Tibial artery (tissue), 4 donors: ENCODE measurements at regions not wholly inside any gene's neighbourhood (a gene's known extent, or its start where the extent isn't known, plus 50 kb on each side); places are given as distances from the start of the nearest gene placed in this dataset.

Source experiments
- DNase-seq, 2 donors: peaks; one replicate each; pipeline ENCODE4 v3.0.0-alpha.2; 2019
- H3K27ac ChIP-seq, 2 donors: fragments of 200-600 bp; sonication (generic) in 1 of 2; 1 replicate in 1 of 2; 2 replicates in 1 of 2; pipeline ENCODE4 v1.5.1; 2018 to 2019; ENCODE audit warnings: mild to moderate bottlenecking in 1 of 2
- H3K27me3 ChIP-seq, 2 donors: fragments of 200-600 bp; sonication (generic) in 1 of 2; one replicate each; pipeline versions ENCODE4 v1.5.1 to v1.6.0; 2016 to 2019
- H3K36me3 ChIP-seq, 3 donors: fragments of 200-600 bp; sonication (generic) in 2 of 3; one replicate each; pipeline ENCODE4 v1.5.1; 2016 to 2019; ENCODE audit warnings: mild to moderate bottlenecking in 2 of 3
- H3K4me1 ChIP-seq, 4 donors: fragments of 200-600 bp; sonication (generic) in 2 of 4; 1 replicate in 3 of 4; 2 replicates in 1 of 4; pipeline ENCODE4 v1.5.1; 2016 to 2019
- H3K4me3 ChIP-seq, 2 donors: fragments of 200-600 bp; sonication (generic) in 1 of 2; 1 replicate in 1 of 2; 2 replicates in 1 of 2; pipeline ENCODE4 v1.5.1; 2018 to 2019; ENCODE audit warnings: mild to moderate bottlenecking in 2 of 2
- H3K9me3 ChIP-seq, 3 donors: fragments of 200-600 bp; sonication (generic) in 1 of 3; one replicate each; pipeline ENCODE4 v1.5.1; 2016 to 2019
- intact Hi-C: fragments of 100-400 bp; cut with DNase I; formaldehyde crosslinking; loops from one replicate; pipeline ENCODE4 v1.15.0; 2023; ENCODE audit warnings: low total_unique reads
- TF ChIP-seq, protein P1 (sequence below), 2 experiments: fragments of 200-600 bp in 1 of 2; fragments of 450-650 bp in 1 of 2; IDR thresholded peaks; one replicate each; pipeline ENCODE4 v1.5.1; 2017 to 2019; ENCODE audit warnings: antibody characterized with exemption in 2 of 2, mild to moderate bottlenecking in 1 of 2, moderate library complexity in 1 of 2

DNA sequence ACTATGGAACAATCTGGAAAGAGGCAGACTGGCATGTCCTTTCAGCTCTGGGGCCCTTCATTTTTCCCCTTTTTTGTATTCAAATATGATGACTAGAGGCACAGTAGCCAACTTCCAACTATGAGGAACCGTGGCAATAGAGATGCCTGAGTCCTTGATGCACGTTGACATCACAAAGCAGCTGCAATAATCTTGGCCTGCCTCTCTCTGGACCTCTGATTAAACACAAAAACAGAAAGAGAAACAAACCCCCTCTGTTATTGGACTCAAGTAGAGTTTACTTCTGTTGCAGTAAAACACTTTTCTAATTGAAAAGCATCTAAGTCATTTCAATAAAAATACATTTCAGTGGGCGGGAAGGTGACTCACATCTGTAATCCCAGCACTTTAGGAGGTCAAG lies 122.2 kb upstream of the GRAMD2B start:
- intact Hi-C loops: no loop called here
- H3K9me3 ChIP-seq: no peaks in the 10 kb centered on the region
- no peak for DNase-seq
- no peak overlapping the region for H3K27ac ChIP-seq
- H3K4me1 ChIP-seq: no peaks in the 10 kb centered on the region
- no peaks in the 10 kb centered on the region for H3K27me3 ChIP-seq
- H3K36me3 ChIP-seq: no peaks in the 10 kb centered on the region
- TF ChIP-seq, protein P1, sequence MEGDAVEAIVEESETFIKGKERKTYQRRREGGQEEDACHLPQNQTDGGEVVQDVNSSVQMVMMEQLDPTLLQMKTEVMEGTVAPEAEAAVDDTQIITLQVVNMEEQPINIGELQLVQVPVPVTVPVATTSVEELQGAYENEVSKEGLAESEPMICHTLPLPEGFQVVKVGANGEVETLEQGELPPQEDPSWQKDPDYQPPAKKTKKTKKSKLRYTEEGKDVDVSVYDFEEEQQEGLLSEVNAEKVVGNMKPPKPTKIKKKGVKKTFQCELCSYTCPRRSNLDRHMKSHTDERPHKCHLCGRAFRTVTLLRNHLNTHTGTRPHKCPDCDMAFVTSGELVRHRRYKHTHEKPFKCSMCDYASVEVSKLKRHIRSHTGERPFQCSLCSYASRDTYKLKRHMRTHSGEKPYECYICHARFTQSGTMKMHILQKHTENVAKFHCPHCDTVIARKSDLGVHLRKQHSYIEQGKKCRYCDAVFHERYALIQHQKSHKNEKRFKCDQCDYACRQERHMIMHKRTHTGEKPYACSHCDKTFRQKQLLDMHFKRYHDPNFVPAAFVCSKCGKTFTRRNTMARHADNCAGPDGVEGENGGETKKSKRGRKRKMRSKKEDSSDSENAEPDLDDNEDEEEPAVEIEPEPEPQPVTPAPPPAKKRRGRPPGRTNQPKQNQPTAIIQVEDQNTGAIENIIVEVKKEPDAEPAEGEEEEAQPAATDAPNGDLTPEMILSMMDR (IDR thresholded peaks at IDR 0.05): no peak
- H3K4me3 ChIP-seq: no peak overlapping the region

DNA sequence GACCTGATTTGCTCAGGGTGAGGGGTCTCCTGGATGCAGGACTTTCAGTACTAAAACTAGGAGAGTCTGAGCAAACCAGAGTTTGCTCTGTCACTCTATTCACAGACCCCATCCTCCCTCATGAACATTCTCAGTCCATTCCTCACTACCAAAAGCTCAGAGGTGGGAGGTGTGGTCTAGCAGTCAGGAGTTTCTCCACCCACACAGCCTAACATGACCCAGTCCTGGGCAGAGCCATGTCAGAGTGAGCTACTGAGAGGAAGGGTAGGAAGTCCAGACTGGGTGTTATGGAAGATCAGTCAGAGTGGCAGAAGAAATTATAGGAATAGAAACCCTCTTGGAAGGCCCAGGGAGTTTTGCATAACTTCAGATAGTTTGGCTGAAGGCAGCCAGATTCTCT lies 113.3 kb upstream of the GRAMD2B start:
- Histone ChIP-seq H3K36me3 (no peaks in the 10 kb centered on the region), H3K27ac (no peak overlapping the region), H3K4me3 (no peak overlapping the region), H3K4me1 (no peaks in the 10 kb centered on the region), H3K9me3 (no peaks in the 10 kb centered on the region), H3K27me3 (no peaks in the 10 kb centered on the region)
- DNase-seq: no peak
- intact Hi-C loops: no loop called here
- TF ChIP-seq, protein P1 (IDR thresholded peaks at IDR 0.05): no peak

DNA sequence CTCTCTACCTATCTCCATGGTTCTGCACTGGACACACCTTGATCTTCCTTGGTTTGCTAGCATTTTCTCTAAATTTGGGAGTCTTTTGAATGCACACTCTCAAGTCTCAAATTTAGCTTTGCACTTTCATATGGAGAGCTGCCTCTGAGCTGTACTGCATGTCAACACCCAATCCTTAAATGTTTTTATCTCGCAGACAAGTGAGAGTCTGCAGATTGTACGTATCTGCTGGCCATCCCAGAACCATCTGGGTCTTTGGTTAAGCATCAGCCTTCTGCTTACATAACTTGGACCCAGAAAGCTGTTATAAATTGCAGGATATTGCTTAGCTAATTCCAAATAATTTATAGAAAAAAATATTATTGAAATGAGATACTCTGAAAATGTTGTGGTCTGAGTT lies 111.4 kb upstream of the GRAMD2B start:
- intact Hi-C loops: no loop called here
- Histone ChIP-seq H3K4me3 (no peak overlapping the region), H3K27ac (no peak overlapping the region), H3K4me1 (no peaks in the 10 kb centered on the region), H3K36me3 (no peaks in the 10 kb centered on the region), H3K27me3 (no peaks in the 10 kb centered on the region), H3K9me3 (no peaks in the 10 kb centered on the region)
- TF ChIP-seq, protein P1 (IDR thresholded peaks at IDR 0.05): no peak
- no peak for DNase-seq

DNA sequence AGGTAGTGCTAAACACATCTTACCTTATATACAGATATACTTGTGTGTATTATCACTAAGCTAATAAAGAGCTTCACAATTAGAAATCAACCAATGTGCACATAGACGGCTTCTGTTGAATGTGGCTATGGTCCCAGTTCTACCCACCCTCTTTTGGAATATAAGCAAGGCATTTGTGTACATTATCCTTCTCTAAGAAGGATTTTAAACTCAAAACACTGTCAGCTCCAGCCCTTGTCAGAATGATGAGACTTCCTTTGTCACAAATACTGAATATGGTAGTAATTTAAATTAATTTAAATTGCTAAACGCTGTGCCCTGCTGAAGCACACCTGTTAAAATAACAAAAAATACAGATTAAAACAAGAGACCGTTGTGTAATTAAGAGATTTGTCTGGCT lies 107.9 kb upstream of the GRAMD2B start:
- H3K4me3 ChIP-seq: no peak overlapping the region
- no peaks in the 10 kb centered on the region for H3K36me3 ChIP-seq
- no peaks in the 10 kb centered on the region for H3K4me1 ChIP-seq
- TF ChIP-seq, protein P1 (IDR thresholded peaks at IDR 0.05): no peak
- H3K27ac ChIP-seq: no peak overlapping the region
- intact Hi-C loops: no loop called here
- DNase-seq: no peak
- no peaks in the 10 kb centered on the region for H3K27me3 ChIP-seq
- no peaks in the 10 kb centered on the region for H3K9me3 ChIP-seq

DNA sequence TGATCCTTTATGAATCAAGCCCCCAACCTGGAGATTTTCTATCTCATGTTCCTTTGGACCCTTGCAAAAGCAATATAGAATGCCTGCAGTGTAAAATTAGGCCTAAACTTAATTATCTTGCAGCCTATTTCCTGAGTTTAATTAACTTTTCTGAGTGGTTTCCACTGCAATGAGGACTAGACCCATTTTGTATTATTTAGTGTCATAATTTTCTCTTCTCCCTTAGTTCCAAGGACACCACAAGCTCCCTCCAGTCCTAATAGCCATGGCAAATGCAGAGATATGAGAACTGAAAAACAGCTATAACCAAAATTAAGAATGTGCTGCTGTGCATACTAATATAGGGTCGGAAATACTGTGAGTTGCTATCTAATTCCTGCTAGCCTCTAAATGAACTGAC lies 90.9 kb upstream of the GRAMD2B start:
- no peak overlapping the region for H3K27ac ChIP-seq
- intact Hi-C loops: no loop called here
- TF ChIP-seq, protein P1 (IDR thresholded peaks at IDR 0.05): no peak
- H3K4me3 ChIP-seq: no peak overlapping the region
- no peaks in the 10 kb centered on the region for H3K9me3 ChIP-seq
- no peaks in the 10 kb centered on the region for H3K27me3 ChIP-seq
- H3K4me1 ChIP-seq: no peaks in the 10 kb centered on the region
- H3K36me3 ChIP-seq: no peaks in the 10 kb centered on the region
- no peak for DNase-seq

DNA sequence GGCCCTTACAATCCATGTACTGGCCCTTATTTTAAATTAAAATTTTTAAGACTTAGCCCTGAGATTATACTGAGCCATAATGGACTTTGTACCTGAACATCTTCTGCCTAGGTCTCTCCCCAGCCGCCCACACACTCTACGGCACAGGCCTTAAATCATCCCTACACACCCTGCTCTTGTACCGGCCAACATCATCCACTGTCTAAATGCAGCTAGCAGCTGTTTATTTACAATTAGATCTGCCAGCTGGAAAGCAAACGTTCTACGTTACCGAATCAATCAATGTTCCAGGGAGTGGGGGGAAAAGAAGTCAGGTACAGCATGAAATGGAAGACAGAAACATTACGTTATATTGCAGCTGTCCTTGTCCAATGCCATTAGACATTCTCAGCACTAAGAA lies 88.4 kb upstream of the GRAMD2B start:
- H3K4me1 ChIP-seq: no peaks in the 10 kb centered on the region
- no peak overlapping the region for H3K27ac ChIP-seq
- intact Hi-C loops: loop anchor here (5.0 kb wide), 2 partner anchors 203 to 268 kb away; partner anchors contain the start of gene PHAX
- TF ChIP-seq, protein P1 (IDR thresholded peaks at IDR 0.05): no peak
- no peaks in the 10 kb centered on the region for H3K9me3 ChIP-seq
- no peaks in the 10 kb centered on the region for H3K27me3 ChIP-seq
- no peak for DNase-seq
- H3K4me3 ChIP-seq: no peak overlapping the region
- H3K36me3 ChIP-seq: no peaks in the 10 kb centered on the region
